ENCODE measurements at regions not wholly inside any gene's neighbourhood (a gene's known extent, or its start where the extent isn't known, plus 50 kb on each side); places are given as distances from the start of the nearest gene placed in this dataset.

- Histone ChIP-seq H3K4me3 (ENCODE audit: low read depth, low read length) (no peak overlapping the region), H3K36me3 (ENCODE audit: control insufficient read depth in 2 of 2, insufficient read depth in 1 of 2, low read length in 2 of 2) (no peaks in the 10 kb centered on the region), H3K9me3 (ENCODE audit: control insufficient read depth, insufficient read depth, low read depth, low read length) (no peaks in the 10 kb centered on the region), H3K4me1 (ENCODE audit: control insufficient read depth, insufficient read depth, low read length) (no peaks in the 10 kb centered on the region), H3K27ac (ENCODE audit: extremely low read depth, low read depth, low read length) (no peak overlapping the region)
- ChIA-PET CTCF (interaction anchor here (0.8 kb wide), 1 partner anchor 549 kb away, joined by 3 read pairs; no protein-coding TSS in a partner anchor), POLR2A (no interaction called here)
- TF ChIP-seq WT1 (tag by site-specific recombination; IDR thresholded peaks at IDR 0.05) (no peak), PRDM10 (tag by site-specific recombination; IDR thresholded peaks at IDR 0.05) (no peak), ZNF776 (tag by site-specific recombination; IDR thresholded peaks at IDR 0.05; ENCODE audit: borderline replicate concordance) (no peak), ZFP41 (tag by site-specific recombination; IDR thresholded peaks at IDR 0.05; ENCODE audit: borderline replicate concordance) (no peak), ZNF768 (tag by site-specific recombination; IDR thresholded peaks at IDR 0.05) (no peak), ZNF596 (tag by site-specific recombination; IDR thresholded peaks at IDR 0.05) (no peak), TCF7L2 (IDR thresholded peaks at IDR 0.05; ENCODE audit: borderline replicate concordance, low read depth, low read length) (no peak), ZNF26 (tag by site-specific recombination; IDR thresholded peaks at IDR 0.05) (no peak), ZBTB44 (tag by site-specific recombination; IDR thresholded peaks at IDR 0.05) (no peak), SP7 (tag by site-specific recombination; IDR thresholded peaks at IDR 0.05) (no peak), HOXC10 (CRISPR knock-in tag; IDR thresholded peaks at IDR 0.05) (no peak)
These were observed 99.3 kb upstream of the SOX11 start for GRCh38 chr2:5592916-5593315.

GRCh38 chr2:5594249-5594695 lies 97.9 kb upstream of the SOX11 start:
- ChIA-PET POLR2A (no interaction called here), CTCF (no interaction called here)
- Histone ChIP-seq H3K4me1 (ENCODE audit: control insufficient read depth, insufficient read depth, low read length) (no peaks in the 10 kb centered on the region), H3K27ac (ENCODE audit: extremely low read depth, low read depth, low read length) (no peak overlapping the region), H3K9me3 (ENCODE audit: control insufficient read depth, insufficient read depth, low read depth, low read length) (no peaks in the 10 kb centered on the region), H3K36me3 (ENCODE audit: control insufficient read depth in 2 of 2, insufficient read depth in 1 of 2, low read length in 2 of 2) (no peaks in the 10 kb centered on the region), H3K4me3 (ENCODE audit: low read depth, low read length) (no peak overlapping the region)
- TF ChIP-seq ZNF776 (tag by site-specific recombination; IDR thresholded peaks at IDR 0.05; ENCODE audit: borderline replicate concordance) (no peak), ZNF449 (tag by site-specific recombination; IDR thresholded peaks at IDR 0.05) (no peak), ZNF513 (tag by site-specific recombination; IDR thresholded peaks at IDR 0.05) (no peak), ZNF626 (tag by site-specific recombination; IDR thresholded peaks at IDR 0.05) (no peak), ZNF654 (tag by site-specific recombination; IDR thresholded peaks at IDR 0.05; ENCODE audit: low read depth) (no peak), ZNF548 (tag by site-specific recombination; IDR thresholded peaks at IDR 0.05) (no peak), ZNF837 (tag by site-specific recombination; IDR thresholded peaks at IDR 0.05) (no peak), ZIC2 (tag by site-specific recombination; IDR thresholded peaks at IDR 0.05) (no peak), ZXDB (tag by site-specific recombination; IDR thresholded peaks at IDR 0.05) (no peak), KLF17 (tag by site-specific recombination; IDR thresholded peaks at IDR 0.05) (no peak), KLF1 (tag by site-specific recombination; IDR thresholded peaks at IDR 0.05) (no peak), KLF10 (tag by site-specific recombination; IDR thresholded peaks at IDR 0.05) (no peak)
